Activated CD4-positive, alpha-beta memory T cell treated with anti-CD3 and anti-CD28 coated beads, Interleukin-2, amount 10 ng/mL, durations not matched to agents 7 days and 5 days (primary cell): ENCODE measurements at regions not wholly inside any gene's neighbourhood (a gene's known extent, or its start where the extent isn't known, plus 50 kb on each side); places are given as distances from the start of the nearest gene placed in this dataset.
"Not testable (repeated sequence)": the region's sequence is repeated elsewhere in the genome, so short reads cannot be mapped to it uniquely, and the experiment has no call there.

Experiments
- CTCF ChIA-PET: fragments of 350-600 bp; sonication (Branson Sonifier 250); formaldehyde crosslinking; loops from one replicate; lab custom pipeline; 2021; ENCODE audit warnings: antibody characterized with exemption, inconsistent platforms; lab: Charles Lee
- POLR2A ChIA-PET: fragments of 350-600 bp; sonication (Branson Sonifier 250); formaldehyde crosslinking; loops from one replicate; lab custom pipeline; 2021; ENCODE audit warnings: antibody characterized with exemption; lab: Charles Lee
- DNase-seq: peaks from one replicate; pipeline ENCODE4 v3.0.0-alpha.2; 2020
- H3K27ac Mint-ChIP-seq: one replicate; pipeline ENCODE4 v1.8.0; 2021; ENCODE audit warnings: mild to moderate bottlenecking, mixed read lengths
- H3K27me3 Mint-ChIP-seq: one replicate; pipeline ENCODE4 v1.8.0; 2021; ENCODE audit warnings: mixed read lengths
- H3K36me3 Mint-ChIP-seq: one replicate; pipeline ENCODE4 v1.8.0; 2021; ENCODE audit warnings: low read depth, mixed read lengths
- H3K4me1 Mint-ChIP-seq: one replicate; pipeline ENCODE4 v1.8.0; 2021; ENCODE audit warnings: mixed read lengths
- H3K4me3 Mint-ChIP-seq: one replicate; pipeline ENCODE4 v1.8.0; 2021; ENCODE audit warnings: mild to moderate bottlenecking, mixed read lengths
- H3K9me3 Mint-ChIP-seq: one replicate; pipeline ENCODE4 v1.8.0; 2021; ENCODE audit warnings: mixed read lengths

DNA sequence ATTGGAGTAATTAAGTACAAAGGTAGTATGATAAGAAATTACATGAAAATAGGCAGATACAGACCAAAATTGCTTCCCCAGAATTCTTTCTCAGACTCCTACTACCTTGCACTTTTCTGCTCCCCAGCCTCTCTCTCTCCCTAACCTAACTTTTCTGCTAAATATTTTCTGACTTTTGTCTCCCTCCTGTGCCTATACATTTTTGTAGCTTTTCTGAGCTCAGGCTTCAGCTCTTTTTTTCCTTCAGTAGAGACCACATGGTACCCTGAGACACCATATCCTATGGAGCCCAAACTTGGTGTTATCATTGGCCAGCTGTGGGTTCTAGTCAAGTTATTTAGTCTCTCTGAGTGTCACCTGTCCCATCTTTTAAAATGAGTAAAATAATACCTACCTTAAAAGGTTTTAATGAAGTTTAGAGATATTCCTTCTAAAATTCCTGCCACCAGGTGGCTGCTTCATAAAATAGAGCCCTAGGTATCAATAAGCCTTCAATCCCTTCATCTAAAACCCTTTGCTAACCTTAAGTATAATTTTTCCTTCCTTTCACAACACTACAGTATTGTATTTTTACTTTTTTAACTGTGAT is 237.6 kb upstream of the DUSP10 start:
- Mint-ChIP-seq H3K27ac (no peak overlapping the region), H3K36me3 (no peaks in the 10 kb centered on the region)

GRCh38 chr1:221978631-221979334 is 236.9 kb upstream of the DUSP10 start:
- H3K27ac Mint-ChIP-seq, DNase-seq, H3K27me3 Mint-ChIP-seq, H3K36me3 Mint-ChIP-seq, H3K9me3 Mint-ChIP-seq, H3K4me3 Mint-ChIP-seq, H3K4me1 Mint-ChIP-seq, POLR2A ChIA-PET: not testable (repeated sequence)
- CTCF ChIA-PET: interaction anchor here (1.3 kb wide), 1 partner anchor 237 kb away, joined by 5 read pairs; the partner anchor contains the start of gene DUSP10

More for the DNA sequence above, 237.6 kb upstream of the DUSP10 start:
- DNase-seq: no peak
- Mint-ChIP-seq H3K9me3 (no peaks in the 10 kb centered on the region), H3K4me1 (no peaks in the 10 kb centered on the region), H3K27me3 (peaks cover 4% of the 10 kb centered on the region), H3K4me3 (no peak overlapping the region)
- ChIA-PET CTCF (interaction anchor here (1.3 kb wide), 1 partner anchor 238 kb away, joined by 5 read pairs; the partner anchor contains the start of gene DUSP10), POLR2A (no interaction called here)

- DNase-seq, H3K27ac Mint-ChIP-seq, CTCF ChIA-PET, H3K36me3 Mint-ChIP-seq, H3K4me3 Mint-ChIP-seq, POLR2A ChIA-PET, H3K9me3 Mint-ChIP-seq, H3K27me3 Mint-ChIP-seq, H3K4me1 Mint-ChIP-seq: not testable (repeated sequence)
These were observed 231.9 kb upstream of the DUSP10 start for GRCh38 chr1:221973787-221974186.

DNA sequence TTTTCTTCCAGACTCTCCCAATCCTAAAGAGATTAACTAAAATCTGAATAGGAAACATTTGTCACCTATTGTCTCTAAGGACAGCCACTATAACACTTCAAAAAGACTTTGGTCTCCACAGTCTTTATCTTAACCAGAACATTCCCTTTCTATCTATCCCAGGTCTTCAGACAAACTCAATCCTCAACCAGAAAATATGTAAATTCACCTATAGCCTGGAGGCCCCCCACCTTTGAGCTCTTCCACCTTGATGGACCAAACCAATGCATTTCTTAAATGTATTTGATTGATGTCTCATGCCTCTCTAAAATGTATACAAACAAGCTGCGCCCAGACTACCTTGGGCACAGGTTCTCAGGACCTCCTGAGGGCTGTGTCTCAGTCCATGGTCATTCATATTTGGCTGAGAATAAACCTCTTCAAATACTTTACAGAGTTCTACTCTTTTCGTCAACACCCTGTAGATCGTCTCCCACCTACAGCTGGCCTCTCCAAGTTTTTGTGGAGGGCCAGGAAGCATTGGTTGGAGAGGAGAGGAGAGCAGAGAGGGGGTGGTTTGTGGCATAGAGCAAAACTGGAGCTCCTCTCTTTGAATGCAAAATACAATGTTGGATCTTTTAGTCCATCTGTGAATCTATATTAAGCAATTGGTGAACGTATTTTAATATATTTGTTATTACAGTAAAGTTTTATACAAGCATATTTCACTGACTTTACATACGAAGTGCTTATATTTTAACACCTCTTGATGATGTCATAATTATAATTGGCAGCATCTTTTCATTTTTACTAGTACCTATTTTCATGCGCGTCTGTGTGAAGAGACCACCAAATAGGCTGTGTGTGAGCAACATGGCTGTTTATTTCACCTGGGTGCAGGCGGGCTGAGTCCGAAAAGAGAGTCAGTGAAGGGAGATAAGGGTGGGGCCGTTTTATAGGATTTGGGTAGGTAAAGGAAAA is 230.7 kb upstream of the DUSP10 start:
- CTCF ChIA-PET: no interaction called here
- POLR2A ChIA-PET: no interaction called here
- H3K36me3 Mint-ChIP-seq: no peaks in the 10 kb centered on the region
- H3K27ac Mint-ChIP-seq: no peak overlapping the region
- no peaks in the 10 kb centered on the region for H3K27me3 Mint-ChIP-seq
- DNase-seq: no peak
- no peaks in the 10 kb centered on the region for H3K4me1 Mint-ChIP-seq
- no peaks in the 10 kb centered on the region for H3K9me3 Mint-ChIP-seq
- no peak overlapping the region for H3K4me3 Mint-ChIP-seq

GRCh38 chr1:221971035-221971434 is 229.1 kb upstream of the DUSP10 start:
- H3K27me3 Mint-ChIP-seq, H3K4me1 Mint-ChIP-seq, H3K36me3 Mint-ChIP-seq, POLR2A ChIA-PET, DNase-seq, H3K4me3 Mint-ChIP-seq, CTCF ChIA-PET, H3K27ac Mint-ChIP-seq, H3K9me3 Mint-ChIP-seq: not testable (repeated sequence)

DNA sequence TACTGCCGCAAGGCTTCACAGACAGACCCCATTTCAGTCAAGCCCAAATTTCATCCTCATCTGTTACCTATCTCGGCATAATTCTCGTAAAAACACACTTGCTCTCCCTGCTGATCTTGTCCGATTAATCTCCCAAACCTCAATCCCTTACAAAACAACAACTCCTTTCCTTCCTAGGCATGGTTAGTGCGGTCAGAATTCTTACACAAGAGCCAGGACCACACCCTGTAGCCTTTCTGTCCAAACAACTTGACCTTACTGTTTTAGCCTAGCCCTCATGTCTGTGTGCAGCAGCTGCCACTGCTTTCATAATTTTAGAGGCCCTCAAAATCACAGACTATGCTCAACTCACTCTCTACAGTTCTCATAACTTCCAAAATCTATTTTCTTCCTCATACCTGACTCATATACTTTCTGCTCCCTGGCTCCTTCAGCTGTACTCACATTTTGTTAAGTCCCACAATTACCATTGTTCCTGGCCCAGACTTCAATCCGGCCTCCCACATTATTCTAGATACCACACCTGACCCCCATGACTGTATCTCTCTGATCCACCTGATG is 227.5 kb upstream of the DUSP10 start:
- H3K27me3 Mint-ChIP-seq, H3K9me3 Mint-ChIP-seq, CTCF ChIA-PET, POLR2A ChIA-PET, H3K36me3 Mint-ChIP-seq, H3K27ac Mint-ChIP-seq, H3K4me1 Mint-ChIP-seq, DNase-seq, H3K4me3 Mint-ChIP-seq: not testable (repeated sequence)

GRCh38 chr1:221967538-221967937 is 225.6 kb upstream of the DUSP10 start:
- H3K4me3 Mint-ChIP-seq, H3K36me3 Mint-ChIP-seq: not testable (repeated sequence)

GRCh38 chr1:221966888-221967287 is 225.0 kb upstream of the DUSP10 start:
- H3K36me3 Mint-ChIP-seq, H3K27ac Mint-ChIP-seq, H3K4me3 Mint-ChIP-seq, DNase-seq, H3K9me3 Mint-ChIP-seq, H3K4me1 Mint-ChIP-seq, POLR2A ChIA-PET, H3K27me3 Mint-ChIP-seq, CTCF ChIA-PET: not testable (repeated sequence)

More at GRCh38 chr1:221967538-221967937, 225.6 kb upstream of the DUSP10 start:
- POLR2A ChIA-PET, H3K27me3 Mint-ChIP-seq, DNase-seq, H3K27ac Mint-ChIP-seq, H3K9me3 Mint-ChIP-seq, CTCF ChIA-PET, H3K4me1 Mint-ChIP-seq: not testable (repeated sequence)

DNA sequence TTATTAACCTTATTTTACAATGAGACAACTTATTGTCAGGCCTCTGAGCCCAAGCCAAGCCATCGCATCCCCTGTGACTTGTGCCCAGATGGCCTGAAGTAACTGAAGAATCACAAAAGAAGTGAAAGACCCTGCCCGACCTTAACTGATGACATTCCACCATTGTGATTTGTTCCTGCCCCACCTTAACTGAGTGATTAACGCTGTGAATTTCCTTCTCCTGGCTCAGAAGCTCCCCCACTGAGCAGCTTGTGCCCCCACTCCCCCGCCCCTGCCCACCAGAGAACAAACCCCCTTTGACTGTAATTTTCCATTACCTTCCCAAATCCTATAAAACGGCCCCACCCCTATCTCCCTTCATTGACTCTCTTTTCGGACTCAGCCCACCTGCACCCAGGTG is 224.0 kb upstream of the DUSP10 start:
- DNase-seq, H3K4me3 Mint-ChIP-seq, H3K27ac Mint-ChIP-seq, H3K9me3 Mint-ChIP-seq, POLR2A ChIA-PET, H3K36me3 Mint-ChIP-seq, CTCF ChIA-PET, H3K27me3 Mint-ChIP-seq: not testable (repeated sequence)
- peaks cover 14% of the 10 kb centered on the region for H3K4me1 Mint-ChIP-seq

DNA sequence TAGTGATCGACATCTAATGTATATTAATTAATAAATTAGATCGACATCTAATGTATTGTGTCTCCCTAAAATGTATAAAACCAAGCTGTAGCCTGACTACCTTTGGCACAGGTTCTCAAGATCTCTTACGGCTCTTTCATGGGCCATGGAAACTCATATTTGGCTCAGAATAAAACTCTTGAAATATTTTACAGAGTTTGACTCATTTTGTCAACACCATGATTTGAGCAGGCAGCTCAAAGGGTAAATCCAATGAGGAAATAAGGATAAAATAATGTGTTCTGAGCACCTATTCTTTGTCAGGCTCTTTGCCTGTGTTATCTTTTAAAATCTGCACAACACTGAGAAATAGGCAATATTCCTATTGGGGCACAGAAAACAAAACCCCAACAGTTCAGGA is 223.4 kb upstream of the DUSP10 start:
- Mint-ChIP-seq H3K4me3 (no peak overlapping the region), H3K36me3 (no peaks in the 10 kb centered on the region), H3K27ac (no peak overlapping the region), H3K9me3 (no peaks in the 10 kb centered on the region), H3K4me1 (peaks cover 17% of the 10 kb centered on the region), H3K27me3 (no peaks in the 10 kb centered on the region)
- no peak for DNase-seq
- CTCF ChIA-PET: no interaction called here
- POLR2A ChIA-PET: no interaction called here

DNA sequence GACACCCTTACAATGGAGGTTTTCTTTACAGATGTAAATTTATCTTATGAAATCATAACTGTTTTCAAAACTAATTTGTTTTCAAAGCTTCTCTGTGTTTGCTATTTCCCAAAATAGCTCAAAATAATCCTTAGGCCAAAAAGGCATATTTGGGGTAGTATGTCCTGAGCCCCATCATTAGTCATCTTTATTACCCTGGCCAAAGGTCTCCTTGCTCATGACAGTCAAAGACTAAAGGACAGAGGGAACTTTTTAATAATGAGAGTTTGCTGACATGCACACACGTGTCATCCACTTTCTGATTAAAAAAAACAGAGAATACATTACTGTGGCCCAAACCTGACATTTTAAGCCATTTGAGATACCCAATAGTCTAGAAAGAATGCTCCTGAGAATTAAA is 221.9 kb upstream of the DUSP10 start:
- peaks cover 17% of the 10 kb centered on the region for H3K4me1 Mint-ChIP-seq
- ChIA-PET POLR2A (no interaction called here), CTCF (no interaction called here)
- H3K27ac Mint-ChIP-seq: no peak overlapping the region
- no peak for DNase-seq
- no peaks in the 10 kb centered on the region for H3K27me3 Mint-ChIP-seq
- H3K9me3 Mint-ChIP-seq: no peaks in the 10 kb centered on the region
- H3K36me3 Mint-ChIP-seq: no peaks in the 10 kb centered on the region
- no peak overlapping the region for H3K4me3 Mint-ChIP-seq

DNA sequence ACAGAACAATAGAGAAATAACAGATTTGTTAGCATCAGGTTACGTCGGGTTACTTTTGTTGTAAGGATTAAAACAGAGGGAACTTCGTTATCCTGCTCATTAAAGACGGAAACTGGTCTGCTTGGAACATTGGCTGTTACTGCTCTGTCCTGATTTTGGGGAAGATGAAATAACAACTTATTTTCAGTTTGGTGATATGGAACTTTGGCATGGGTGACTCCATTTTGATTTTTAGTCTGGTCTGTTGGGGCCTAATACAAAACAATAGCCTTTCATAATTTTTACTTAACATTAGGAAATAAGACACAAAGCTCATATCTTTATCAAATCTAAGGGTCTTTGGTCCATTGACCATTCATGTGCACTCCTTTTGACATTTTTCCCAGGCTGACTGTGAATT is 220.5 kb upstream of the DUSP10 start:
- DNase-seq: no peak
- Mint-ChIP-seq H3K9me3 (no peaks in the 10 kb centered on the region), H3K27ac (no peak overlapping the region), H3K4me3 (no peak overlapping the region), H3K27me3 (no peaks in the 10 kb centered on the region), H3K36me3 (no peaks in the 10 kb centered on the region), H3K4me1 (peaks cover 17% of the 10 kb centered on the region)
- POLR2A ChIA-PET: interaction anchor here (1.1 to 1.7 kb wide), 3 partner anchors 134 to 220 kb away, joined by 4 to 5 read pairs (median 4); partner anchors contain the start of gene DUSP10
- CTCF ChIA-PET: no interaction called here
